22Rv1 (cell line): ENCODE measurements at regions not wholly inside any gene's neighbourhood (a gene's known extent, or its start where the extent isn't known, plus 50 kb on each side); places are given as distances from the start of the nearest gene placed in this dataset.

ENCODE experiments used
- CTCF ChIP-seq: fragments of 450-650 bp; IDR thresholded peaks from 2 replicates; pipeline ENCODE4 v1.5.1; 2017; ENCODE audit warnings: mild to moderate bottlenecking
- ZFX ChIP-seq: fragments of 450-650 bp; IDR thresholded peaks from 2 replicates; pipeline ENCODE4 v1.6.1; 2017; ENCODE audit warnings: antibody characterized with exemption, borderline replicate concordance

GRCh38 chr18:56062931-56063330, 474.9 kb upstream of the TCF4 start:
- TF ChIP-seq CTCF (no peak), ZFX (no peak)
